CD14-positive monocyte (primary cell): ENCODE measurements at regions not wholly inside any gene's neighbourhood (a gene's known extent, or its start where the extent isn't known, plus 50 kb on each side); places are given as distances from the start of the nearest gene placed in this dataset.

Experiments
- DNase-seq, 3 donors: peaks; one replicate each; pipeline ENCODE4 v3.0.0-alpha.2; 2011 to 2022
- H2AFZ ChIP-seq: 2 replicates; pipeline ENCODE4 v1.6.0; 2012; ENCODE audit warnings: mild to moderate bottlenecking, low read depth, low read length, inconsistent platforms; ENCODE audit not compliant: insufficient read depth, poor library complexity, severe bottlenecking
- H3K27ac ChIP-seq, 2 donors: 1 replicate in 1 of 2; 2 replicates in 1 of 2; pipeline ENCODE4 v1.5.1; 2012 to 2013; ENCODE audit warnings: low read length in 2 of 2, control low read depth in 1 of 2, inconsistent platforms in 1 of 2, low read depth in 1 of 2, mild to moderate bottlenecking in 1 of 2
- H3K27me3 ChIP-seq, 2 donors: one replicate each; pipeline versions ENCODE4 v1.6.0 to v1.6.1; 2011 to 2013; ENCODE audit warnings: low read length in 2 of 2; ENCODE audit not compliant: control insufficient read depth in 2 of 2, insufficient read depth in 2 of 2
- H3K36me3 ChIP-seq, 2 donors: replicated peaks in 1 of 2; 1 replicate in 1 of 2; 2 replicates in 1 of 2; pipeline versions ENCODE4 v1.5.1 to v1.6.1; 2012 to 2013; ENCODE audit warnings: low read length in 2 of 2, control low read depth in 1 of 2, inconsistent platforms in 1 of 2, mild to moderate bottlenecking in 1 of 2; ENCODE audit not compliant: insufficient read depth in 2 of 2, control insufficient read depth in 1 of 2
- H3K4me1 ChIP-seq, 2 donors: 1 replicate in 1 of 2; 2 replicates in 1 of 2; pipeline versions ENCODE4 v1.5.1 to v1.6.1; 2012 to 2013; ENCODE audit warnings: low read length in 2 of 2, control low read depth in 1 of 2, inconsistent platforms in 1 of 2, mild to moderate bottlenecking in 1 of 2, moderate library complexity in 1 of 2; ENCODE audit not compliant: insufficient read depth in 2 of 2, control insufficient read depth in 1 of 2
- H3K4me2 ChIP-seq: replicated peaks from 2 replicates; pipeline ENCODE3; 2012; ENCODE audit warnings: low read length, moderate library complexity, mild to moderate bottlenecking; ENCODE audit not compliant: poor library complexity, severe bottlenecking; ENCODE audit errors: extremely low read depth
- H3K4me3 ChIP-seq, 3 experiments: fragments of 200-600 bp in 1 of 3; sonication (generic) in 1 of 3; replicated peaks in 1 of 3; 1 replicate in 2 of 3; 2 replicates in 1 of 3; pipeline ENCODE4 v1.5.1; 2011 to 2013; ENCODE audit warnings: low read length in 3 of 3, mild to moderate bottlenecking in 3 of 3, control low read depth in 2 of 3, low read depth in 2 of 3, inconsistent platforms in 1 of 3, moderate library complexity in 1 of 3
- H3K79me2 ChIP-seq: 2 replicates; pipeline ENCODE4 v1.6.0; 2012; ENCODE audit warnings: mild to moderate bottlenecking, control low read depth, inconsistent platforms, low read length, moderate library complexity; ENCODE audit not compliant: insufficient read depth
- H3K9ac ChIP-seq: 2 replicates; pipeline ENCODE4 v1.6.0; 2017; ENCODE audit warnings: low read length, mild to moderate bottlenecking; ENCODE audit not compliant: insufficient read depth, poor library complexity, severe bottlenecking
- H3K9me3 ChIP-seq, 2 donors: replicated peaks in 1 of 2; 1 replicate in 1 of 2; 2 replicates in 1 of 2; pipeline versions ENCODE4 v1.5.1 to v1.6.1; 2012 to 2013; ENCODE audit warnings: low read length in 2 of 2, control low read depth in 1 of 2; ENCODE audit not compliant: control insufficient read depth in 1 of 2, insufficient read depth in 1 of 2
- H4K20me1 ChIP-seq: 2 replicates; pipeline ENCODE4 v1.6.0; 2012; ENCODE audit warnings: mild to moderate bottlenecking, low read length, control low read depth, moderate library complexity; ENCODE audit not compliant: insufficient read depth
- H3K27ac Mint-ChIP-seq, 7 donors: one replicate each; pipeline ENCODE4 v1.8.0; 2020; ENCODE audit warnings: mild to moderate bottlenecking in 7 of 7, mixed read lengths in 7 of 7, moderate library complexity in 6 of 7, inconsistent platforms in 2 of 7
- H3K27me3 Mint-ChIP-seq, 3 donors: one replicate each; pipeline ENCODE4 v1.8.0; 2021 to 2022; ENCODE audit warnings: low read depth in 3 of 3, mild to moderate bottlenecking in 3 of 3, mixed read lengths in 3 of 3, moderate library complexity in 3 of 3, inconsistent platforms in 1 of 3
- H3K36me3 Mint-ChIP-seq, 2 donors: one replicate each; pipeline ENCODE4 v1.8.0; 2020; ENCODE audit warnings: mixed read lengths in 2 of 2, inconsistent platforms in 1 of 2, mild to moderate bottlenecking in 1 of 2
- H3K4me1 Mint-ChIP-seq: one replicate; pipeline ENCODE4 v1.8.0; 2020; ENCODE audit warnings: mild to moderate bottlenecking, mixed read lengths
- H3K4me3 Mint-ChIP-seq, 2 donors: one replicate each; pipeline ENCODE4 v1.8.0; 2020; ENCODE audit warnings: mild to moderate bottlenecking in 2 of 2, mixed read lengths in 2 of 2, moderate library complexity in 1 of 2
- H3K9me3 Mint-ChIP-seq, 7 donors: one replicate each; pipeline ENCODE4 v1.8.0; 2020 to 2022; ENCODE audit warnings: mixed read lengths in 7 of 7, mild to moderate bottlenecking in 6 of 7, moderate library complexity in 6 of 7, inconsistent platforms in 2 of 7
- WGBS: methylation state at CpG from one replicate; pipeline ENCODE4 v1.1.5; 2013; ENCODE audit warnings: missing lambda C conversion rate; ENCODE audit not compliant: insufficient coverage; 5-methylcytosine and 5-hydroxymethylcytosine counted together
- intact Hi-C, 2 donors: fragments of 100-400 bp; cut with micrococcal nuclease; formaldehyde crosslinking; loops; one replicate each; pipeline versions ENCODE4 v1.15.0 to v1.15.1; 2023
- TF ChIP-seq, protein P1 (sequence below): fragments of 200-600 bp; IDR thresholded peaks from one replicate; pipeline ENCODE4 v1.8.0; 2022; ENCODE audit warnings: antibody characterized with exemption, mild to moderate bottlenecking

DNA sequence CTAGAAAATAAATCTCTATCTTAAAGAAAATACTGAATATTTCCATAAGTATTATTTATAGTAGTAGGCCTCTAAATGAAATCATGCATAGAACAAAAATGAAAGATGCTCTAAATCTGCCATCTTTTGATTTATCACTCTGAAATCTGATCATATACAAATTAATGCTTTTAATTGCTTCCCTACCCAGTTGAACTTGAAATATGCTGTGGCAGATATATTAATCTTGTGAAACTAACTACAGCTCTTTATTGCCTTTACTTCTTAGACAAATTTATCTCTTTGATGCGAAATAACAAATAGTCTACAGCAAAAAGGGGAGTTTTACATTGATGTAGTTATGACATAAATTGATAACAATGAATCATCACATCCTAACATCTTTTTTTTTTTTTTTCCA is 510.7 kb upstream of the SLITRK6 start:
- no peaks in the 10 kb centered on the region for H3K36me3 Mint-ChIP-seq
- no peaks in the 10 kb centered on the region for H3K79me2 ChIP-seq
- no peaks in the 10 kb centered on the region for H3K4me1 Mint-ChIP-seq
- intact Hi-C loops: no loop called here
- DNase-seq: no peak
- peaks cover 6% of the 10 kb centered on the region in 2 donors for H3K9me3 ChIP-seq
- H3K4me3 Mint-ChIP-seq: no peak overlapping the region
- H3K27me3 ChIP-seq: no peaks in the 10 kb centered on the region
- no peak overlapping the region for H3K27ac Mint-ChIP-seq
- no peak overlapping the region for H3K27ac ChIP-seq
- TF ChIP-seq, protein P1, sequence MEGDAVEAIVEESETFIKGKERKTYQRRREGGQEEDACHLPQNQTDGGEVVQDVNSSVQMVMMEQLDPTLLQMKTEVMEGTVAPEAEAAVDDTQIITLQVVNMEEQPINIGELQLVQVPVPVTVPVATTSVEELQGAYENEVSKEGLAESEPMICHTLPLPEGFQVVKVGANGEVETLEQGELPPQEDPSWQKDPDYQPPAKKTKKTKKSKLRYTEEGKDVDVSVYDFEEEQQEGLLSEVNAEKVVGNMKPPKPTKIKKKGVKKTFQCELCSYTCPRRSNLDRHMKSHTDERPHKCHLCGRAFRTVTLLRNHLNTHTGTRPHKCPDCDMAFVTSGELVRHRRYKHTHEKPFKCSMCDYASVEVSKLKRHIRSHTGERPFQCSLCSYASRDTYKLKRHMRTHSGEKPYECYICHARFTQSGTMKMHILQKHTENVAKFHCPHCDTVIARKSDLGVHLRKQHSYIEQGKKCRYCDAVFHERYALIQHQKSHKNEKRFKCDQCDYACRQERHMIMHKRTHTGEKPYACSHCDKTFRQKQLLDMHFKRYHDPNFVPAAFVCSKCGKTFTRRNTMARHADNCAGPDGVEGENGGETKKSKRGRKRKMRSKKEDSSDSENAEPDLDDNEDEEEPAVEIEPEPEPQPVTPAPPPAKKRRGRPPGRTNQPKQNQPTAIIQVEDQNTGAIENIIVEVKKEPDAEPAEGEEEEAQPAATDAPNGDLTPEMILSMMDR: no peak
- no peaks in the 10 kb centered on the region for H3K27me3 Mint-ChIP-seq
- no peaks in the 10 kb centered on the region for H4K20me1 ChIP-seq
- no peak overlapping the region for H3K4me3 ChIP-seq
- peaks cover 0 to 7% (median 2%) of the 10 kb centered on the region in 7 donors for H3K9me3 Mint-ChIP-seq
- no peak overlapping the region for H2AFZ ChIP-seq
- H3K36me3 ChIP-seq: no peaks in the 10 kb centered on the region
- H3K4me1 ChIP-seq: no peaks in the 10 kb centered on the region
- H3K9ac ChIP-seq: no peak overlapping the region
- no CpG with 5 or more reads among the region's 1 CpG for WGBS
- no peak overlapping the region for H3K4me2 ChIP-seq

GRCh38 chr13:86313421-86313820 is 514.2 kb upstream of the SLITRK6 start:
- 67% methylated on average over 1 of the region's 1 CpG for WGBS
- no peak overlapping the region for H3K9ac ChIP-seq
- H3K79me2 ChIP-seq: no peaks in the 10 kb centered on the region
- H3K27ac ChIP-seq: no peak overlapping the region
- H3K4me2 ChIP-seq: no peak overlapping the region
- TF ChIP-seq, protein P1: no peak
- no peaks in the 10 kb centered on the region for H3K27me3 ChIP-seq
- no peak overlapping the region for H3K4me3 Mint-ChIP-seq
- H3K36me3 Mint-ChIP-seq: no peaks in the 10 kb centered on the region
- H3K36me3 ChIP-seq: no peaks in the 10 kb centered on the region
- peaks cover 9 to 13% of the 10 kb centered on the region in 2 donors for H3K9me3 ChIP-seq
- no peak overlapping the region for H3K27ac Mint-ChIP-seq
- no peaks in the 10 kb centered on the region for H3K4me1 Mint-ChIP-seq
- H2AFZ ChIP-seq: no peak overlapping the region
- intact Hi-C loops: no loop called here
- DNase-seq: no peak
- H3K4me1 ChIP-seq: no peaks in the 10 kb centered on the region
- H4K20me1 ChIP-seq: no peaks in the 10 kb centered on the region
- H3K27me3 Mint-ChIP-seq: no peaks in the 10 kb centered on the region
- H3K9me3 Mint-ChIP-seq: peaks cover 0 to 9% (median 4%) of the 10 kb centered on the region in 7 donors
- no peak overlapping the region for H3K4me3 ChIP-seq
